HG03558 (cell line): ENCODE measurements at regions not wholly inside any gene's neighbourhood (a gene's known extent, or its start where the extent isn't known, plus 50 kb on each side); places are given as distances from the start of the nearest gene placed in this dataset.

ENCODE experiments used
- ATAC-seq: cut with Tn5 transposase; IDR thresholded peaks from one replicate; pipeline ENCODE4 v1.9.1; 2021; ENCODE audit warnings: moderate number of reproducible peaks; ENCODE audit not compliant: unreplicated experiment; ENCODE audit errors: extremely low read depth

DNA sequence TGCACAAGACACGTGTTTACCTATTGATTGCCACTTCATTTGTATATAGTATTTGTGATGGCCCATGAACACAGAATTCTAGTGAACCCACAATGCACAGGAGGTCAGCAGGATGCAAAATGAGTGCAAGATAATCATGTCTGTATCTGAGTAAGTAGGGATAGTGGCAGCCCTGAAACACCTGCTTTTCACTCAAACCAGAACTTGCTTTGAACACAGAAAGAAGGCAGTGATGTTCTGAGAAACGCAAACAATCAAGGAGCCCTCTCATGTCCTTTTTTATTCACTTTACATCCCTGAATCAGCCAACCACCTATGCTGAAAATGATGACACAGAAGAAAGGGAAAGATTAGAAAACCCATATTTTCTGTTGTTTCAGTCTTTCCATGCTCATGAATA lies 170.4 kb upstream of the AVPR1A start:
- ATAC-seq, result no peak

DNA sequence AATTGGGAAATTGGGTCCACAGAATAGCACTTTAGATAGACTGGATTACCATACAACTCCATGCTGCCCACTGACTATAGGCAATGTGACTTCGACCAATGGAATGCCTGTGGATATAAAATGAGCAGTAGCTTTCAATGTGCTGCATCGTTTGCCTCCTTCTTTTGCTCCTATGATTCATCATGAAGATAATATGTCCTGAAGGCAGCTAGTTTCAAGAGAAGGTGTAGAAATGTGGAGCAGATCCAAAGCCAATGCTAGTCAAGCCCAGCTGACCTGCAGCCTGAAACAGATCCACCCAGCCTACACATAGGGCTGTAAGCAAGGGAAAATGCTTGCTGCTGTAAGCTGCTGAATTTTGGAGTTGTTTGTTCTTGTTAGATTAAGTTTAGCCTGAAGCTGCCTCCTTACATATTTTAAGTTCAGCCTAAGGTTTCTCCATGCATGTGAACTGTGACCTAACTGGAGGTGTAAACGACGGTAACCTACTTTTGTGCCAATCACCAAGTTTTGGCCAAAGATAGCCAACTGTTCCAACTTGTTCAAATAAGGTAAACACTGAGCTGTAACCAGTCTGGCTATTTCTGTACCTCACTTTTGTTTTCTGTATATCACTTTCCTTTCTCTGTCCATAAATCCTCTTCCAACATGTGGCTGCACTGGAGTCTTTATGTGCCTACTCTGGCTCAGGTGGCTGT lies 169.1 kb upstream of the AVPR1A start:
- no peak for ATAC-seq

DNA sequence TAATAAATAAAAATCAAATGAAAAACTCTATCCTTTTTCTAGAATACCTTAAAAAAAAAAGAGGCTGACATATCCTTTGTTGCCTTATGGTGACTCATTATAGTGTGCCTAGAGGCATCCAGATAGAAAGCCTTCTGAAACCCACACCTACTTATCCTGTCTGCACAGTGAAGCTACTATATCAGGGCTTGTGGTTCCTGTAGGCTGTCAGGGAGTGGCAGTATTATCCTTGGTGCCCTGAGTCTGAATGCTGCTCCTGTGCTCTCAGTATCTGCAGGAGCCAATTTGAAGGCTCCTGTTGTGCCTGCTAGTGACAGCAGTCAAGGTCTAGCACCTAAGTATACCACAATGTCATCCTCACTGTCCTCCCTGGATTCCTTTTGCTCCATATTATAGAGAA lies 168.4 kb upstream of the AVPR1A start:
- ATAC-seq, result no peak

DNA sequence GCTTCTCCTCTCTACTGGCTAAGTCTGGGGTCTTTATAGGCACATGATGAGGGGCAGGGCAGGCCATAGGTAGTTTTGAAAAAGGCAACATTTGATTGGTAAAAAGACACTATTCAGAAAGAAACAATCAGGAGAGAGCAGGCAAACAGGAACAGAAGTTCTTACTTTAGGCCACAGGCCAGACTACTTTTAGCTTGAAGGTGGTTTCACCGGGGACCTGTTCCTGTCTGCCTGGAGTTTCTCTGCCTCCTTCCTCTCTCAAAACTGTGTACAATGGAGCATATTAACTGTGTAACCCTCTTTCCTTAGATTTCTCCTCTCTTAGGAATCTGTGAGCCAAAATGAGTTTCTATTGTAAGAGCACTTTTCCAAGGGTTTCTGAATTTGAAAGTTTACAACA lies 167.9 kb upstream of the AVPR1A start:
- no peak for ATAC-seq

DNA sequence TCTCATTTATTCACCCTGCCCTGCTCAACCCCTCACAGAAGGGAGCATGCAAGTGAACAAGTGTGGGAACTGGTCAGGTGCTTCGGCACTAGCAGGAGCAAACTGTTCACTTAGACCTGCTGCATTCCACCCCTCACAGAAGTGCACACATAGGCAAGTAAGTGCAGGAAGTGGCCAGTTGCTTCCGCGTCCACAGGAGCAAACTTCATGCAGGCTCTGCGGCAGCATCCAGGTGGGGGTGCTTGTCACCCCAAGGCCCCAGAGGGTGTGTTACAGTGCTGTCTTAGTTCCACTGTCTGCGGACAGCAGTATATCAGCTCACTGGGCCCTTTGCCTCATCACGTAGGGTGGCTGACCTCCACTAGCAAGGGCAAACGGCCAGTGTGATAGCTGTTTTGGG lies 167.3 kb upstream of the AVPR1A start:
- ATAC-seq, result no peak

DNA sequence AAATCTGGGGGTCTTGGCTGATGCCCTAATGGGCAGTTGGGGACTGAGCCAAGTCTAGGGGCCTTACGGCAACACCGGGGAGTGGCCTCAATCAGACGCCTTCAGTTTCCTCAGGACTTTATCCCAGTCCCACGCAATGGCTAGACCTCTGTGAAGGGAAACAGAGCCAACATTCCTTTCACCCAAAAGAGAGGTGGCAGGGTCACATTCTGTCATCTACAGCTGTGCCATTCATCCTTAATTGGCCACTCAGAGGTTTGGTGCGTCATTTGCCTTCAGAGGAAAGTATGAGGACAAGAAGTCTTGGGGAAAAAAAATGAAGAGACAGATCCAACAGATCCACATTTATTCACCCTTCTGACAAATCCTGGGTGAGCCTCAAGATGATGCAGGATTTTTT lies 166.9 kb upstream of the AVPR1A start:
- ATAC-seq, result no peak

DNA sequence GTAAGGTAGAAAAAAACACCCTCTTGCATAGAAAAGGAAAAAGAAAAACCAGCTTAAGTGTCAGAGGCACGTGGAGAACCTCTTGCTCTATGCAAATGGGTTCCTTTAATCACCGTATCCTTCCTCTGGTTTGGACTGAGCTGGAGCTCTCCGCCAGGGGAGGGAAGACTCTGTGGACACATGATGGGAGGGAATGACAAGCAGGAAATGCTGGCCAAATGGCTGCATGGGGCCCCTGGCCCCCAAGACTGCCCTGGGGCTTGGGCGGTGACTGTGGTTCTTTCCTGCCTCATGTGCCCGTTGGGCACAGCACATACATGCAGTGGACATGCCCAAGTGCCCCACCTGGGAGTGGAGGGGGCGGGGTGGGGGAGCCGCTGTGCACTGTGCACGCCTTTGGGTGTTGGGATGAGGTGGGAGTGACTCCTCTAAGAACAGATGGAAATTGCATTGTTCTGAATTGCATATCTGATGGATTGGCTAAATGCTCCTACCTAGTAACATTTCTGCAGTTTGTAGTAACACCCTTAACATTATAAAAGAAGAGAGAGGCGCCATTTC lies 166.4 kb upstream of the AVPR1A start:
- ATAC-seq, result no peak

DNA sequence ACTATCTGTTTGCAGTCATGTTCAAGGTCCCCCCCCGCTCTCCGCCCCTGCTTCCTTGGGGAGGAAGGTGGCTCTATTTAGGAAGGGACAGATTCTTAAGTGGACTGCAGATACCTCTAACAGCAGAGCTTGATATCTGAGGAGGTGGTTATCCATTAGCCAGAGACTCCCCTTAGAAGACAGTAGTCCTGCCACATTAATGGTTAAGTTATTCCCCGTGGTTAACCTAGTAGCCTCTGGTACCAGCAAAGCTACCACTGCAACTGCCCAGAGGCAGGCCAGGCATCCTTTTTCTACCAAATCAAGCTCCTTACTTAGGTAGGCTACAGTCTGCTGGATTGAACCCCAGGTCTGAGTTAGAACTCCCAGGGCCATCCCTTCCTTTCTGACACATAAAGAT lies 162.1 kb upstream of the AVPR1A start:
- peak; percentile 49 for ATAC-seq

DNA sequence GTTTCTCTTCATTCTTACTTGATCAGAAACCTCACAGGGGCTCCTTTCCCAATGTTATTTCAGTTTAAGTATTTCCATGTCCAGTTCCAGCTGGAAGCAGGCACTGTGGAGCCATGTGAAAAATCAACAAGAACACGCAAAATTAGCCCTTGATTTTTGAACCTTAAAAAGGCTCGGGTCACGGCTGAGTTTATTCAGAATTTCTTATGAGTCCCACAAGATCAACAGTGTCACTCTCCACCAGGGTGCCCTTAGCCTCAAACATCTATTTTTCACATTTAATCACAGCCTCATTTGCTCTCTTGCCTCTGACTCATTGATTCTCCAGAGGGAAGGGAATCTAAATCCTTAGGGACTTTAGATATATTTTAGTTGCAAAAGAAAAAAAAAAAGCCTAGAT lies 157.7 kb upstream of the AVPR1A start:
- ATAC-seq, result no peak

DNA sequence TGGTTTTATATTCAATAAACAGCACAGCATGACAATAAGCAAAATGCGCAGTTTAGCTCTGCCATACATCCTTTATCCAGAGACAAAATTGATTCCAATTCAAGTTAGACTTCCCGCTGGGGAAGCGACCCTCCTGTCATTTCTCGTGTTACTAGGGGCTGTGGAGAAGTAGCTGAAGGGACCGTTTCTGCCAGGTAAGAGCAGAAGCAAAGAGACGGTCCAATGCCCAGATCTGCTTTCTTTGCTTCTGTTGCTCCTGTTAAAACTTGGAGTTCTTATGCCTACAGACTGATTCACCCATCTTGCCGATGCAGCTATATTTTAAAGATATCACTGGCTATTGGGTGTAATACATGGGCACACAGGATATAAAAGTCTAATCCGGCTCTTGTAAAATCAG lies 156.8 kb upstream of the AVPR1A start:
- no peak for ATAC-seq

DNA sequence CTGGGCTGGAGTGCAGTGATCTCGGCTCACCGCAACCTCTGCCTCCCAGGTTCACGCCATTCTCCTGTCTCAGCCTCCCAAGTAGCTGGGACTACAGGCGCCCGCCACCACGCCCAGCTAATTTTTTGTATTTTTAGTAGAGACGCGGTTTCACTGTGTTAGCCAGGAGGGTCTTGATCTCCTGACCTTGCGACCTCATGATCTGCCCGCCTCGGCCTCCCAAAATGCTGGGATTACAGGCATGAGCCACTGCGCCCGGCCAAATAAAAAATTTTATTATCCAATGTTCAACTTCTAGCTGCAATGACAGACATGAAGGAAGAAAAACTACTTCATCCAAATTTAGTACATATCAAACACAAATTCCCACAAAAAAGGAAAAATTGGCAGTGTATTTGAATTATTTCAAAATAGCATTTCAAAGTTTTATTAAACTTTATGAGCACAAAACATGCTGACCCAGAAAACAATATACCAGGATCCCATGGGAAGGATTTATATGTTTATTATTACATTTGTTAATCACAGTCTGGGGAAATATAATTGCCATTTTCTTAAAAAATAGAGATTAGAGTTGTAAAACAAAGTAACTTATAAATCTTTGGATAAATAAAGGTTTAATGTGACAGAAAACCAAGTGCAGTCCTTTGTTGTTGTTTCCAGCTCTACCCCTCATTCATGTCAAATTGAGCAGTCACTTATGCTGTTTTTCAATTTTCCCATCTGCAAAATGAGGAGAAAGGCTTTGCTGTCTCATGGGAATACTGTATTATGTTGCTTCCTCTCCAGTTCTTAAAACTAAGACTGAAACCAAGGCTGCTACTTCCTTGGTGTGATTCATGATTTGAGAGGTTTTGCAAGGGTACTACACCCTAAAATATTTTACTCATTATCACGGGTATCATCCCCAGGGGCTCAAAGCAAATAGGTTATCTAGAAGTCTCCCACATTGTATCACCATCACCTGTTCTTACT lies 155.2 kb upstream of the AVPR1A start:
- no peak for ATAC-seq

DNA sequence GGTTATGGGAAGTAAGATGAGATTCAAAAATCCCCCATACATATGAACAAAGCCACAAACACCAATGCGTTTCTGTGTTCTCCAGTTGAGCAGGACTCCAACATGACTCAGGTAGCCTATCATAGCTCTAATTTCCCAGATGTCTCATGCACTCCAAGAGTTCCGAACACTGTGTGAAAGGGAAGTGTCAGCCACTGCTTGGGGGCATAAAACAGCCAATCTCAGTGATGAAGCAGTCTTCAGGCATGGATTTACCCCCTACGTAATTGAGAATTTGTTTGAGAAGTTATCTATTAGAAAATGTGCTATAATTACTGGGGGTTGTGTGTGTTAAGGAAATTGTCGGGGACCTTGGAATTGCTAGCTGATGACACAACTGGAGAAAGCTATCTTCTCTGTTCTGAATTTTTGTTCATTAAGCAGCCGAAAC lies 153.9 kb upstream of the AVPR1A start:
- no peak for ATAC-seq

DNA sequence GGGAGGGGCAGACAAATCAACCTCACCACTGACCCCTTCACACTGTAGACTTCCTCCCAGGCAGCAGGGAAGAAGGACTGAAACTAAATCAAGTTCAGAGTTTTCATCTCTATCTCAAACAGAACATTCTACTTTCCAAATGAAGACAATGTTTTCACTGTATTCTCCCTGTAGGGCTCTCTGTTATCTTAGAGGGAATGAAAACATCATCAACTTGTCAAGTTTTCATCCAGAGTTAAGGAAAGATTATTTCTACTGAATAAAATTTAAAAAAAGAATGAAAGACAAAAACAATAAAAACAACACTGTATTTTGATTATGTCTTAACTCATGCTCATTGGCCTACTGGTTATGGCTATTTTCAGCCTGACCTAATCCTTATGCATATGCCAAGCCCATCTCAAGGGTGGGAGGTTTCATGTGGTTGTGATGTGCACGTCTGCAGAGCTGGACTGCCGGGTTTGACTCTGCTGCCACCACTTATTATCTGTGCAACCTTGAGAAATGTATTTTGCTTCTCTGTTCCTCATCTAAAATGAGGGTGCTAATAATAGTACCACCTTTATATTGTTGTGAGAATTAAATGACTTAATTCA lies 152.0 kb upstream of the AVPR1A start:
- no peak for ATAC-seq

DNA sequence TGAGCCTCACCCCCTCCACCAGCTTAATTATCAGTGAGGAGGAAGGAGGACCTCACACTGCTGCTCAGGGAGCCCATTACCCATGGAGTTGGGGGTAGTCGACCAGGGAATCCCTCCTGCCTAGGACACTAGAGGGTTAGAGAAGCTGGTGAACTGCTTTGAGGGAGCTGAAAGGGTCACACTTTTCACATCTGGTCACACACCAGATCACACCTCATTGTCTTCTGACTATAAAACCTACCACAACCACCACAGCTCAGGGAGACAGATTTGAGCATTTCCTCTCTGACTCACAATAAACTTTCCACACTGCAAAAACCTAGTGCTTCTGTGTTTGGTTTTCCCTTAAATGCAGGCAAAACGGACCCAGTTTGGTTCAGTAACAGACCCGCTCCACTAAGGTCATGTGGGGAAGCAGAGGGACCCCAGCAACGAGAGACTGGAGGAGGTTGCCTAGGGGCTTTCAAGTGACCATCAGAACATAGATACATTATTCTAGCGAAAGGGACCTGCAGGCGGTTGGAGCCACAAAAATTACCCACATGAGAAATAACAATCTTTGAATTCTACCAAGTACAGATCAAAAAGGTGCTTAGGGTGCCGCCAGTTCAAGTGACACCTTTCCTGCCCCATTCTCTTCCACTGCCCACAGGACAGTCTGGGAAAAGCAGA lies 151.4 kb upstream of the AVPR1A start:
- ATAC-seq, result peak; percentile 51

DNA sequence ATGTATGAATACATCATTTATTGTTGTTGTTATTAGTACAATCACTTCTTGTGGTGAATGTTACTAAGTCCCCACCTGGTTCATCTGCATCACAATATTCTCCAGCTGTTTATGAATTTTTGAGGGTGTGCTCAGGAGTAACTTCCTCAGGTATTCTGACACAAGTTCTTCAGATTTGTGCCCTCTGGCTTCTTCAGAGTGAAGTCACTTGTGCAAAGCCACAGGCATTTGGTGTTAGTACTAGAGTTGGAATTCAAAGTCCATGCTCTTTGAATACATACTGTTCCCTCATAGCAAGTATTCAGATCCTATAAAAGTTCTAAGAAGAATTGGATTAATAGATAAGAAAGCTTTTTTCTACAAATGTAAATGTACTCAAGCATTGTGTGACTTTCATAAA lies 150.3 kb upstream of the AVPR1A start:
- no peak for ATAC-seq

DNA sequence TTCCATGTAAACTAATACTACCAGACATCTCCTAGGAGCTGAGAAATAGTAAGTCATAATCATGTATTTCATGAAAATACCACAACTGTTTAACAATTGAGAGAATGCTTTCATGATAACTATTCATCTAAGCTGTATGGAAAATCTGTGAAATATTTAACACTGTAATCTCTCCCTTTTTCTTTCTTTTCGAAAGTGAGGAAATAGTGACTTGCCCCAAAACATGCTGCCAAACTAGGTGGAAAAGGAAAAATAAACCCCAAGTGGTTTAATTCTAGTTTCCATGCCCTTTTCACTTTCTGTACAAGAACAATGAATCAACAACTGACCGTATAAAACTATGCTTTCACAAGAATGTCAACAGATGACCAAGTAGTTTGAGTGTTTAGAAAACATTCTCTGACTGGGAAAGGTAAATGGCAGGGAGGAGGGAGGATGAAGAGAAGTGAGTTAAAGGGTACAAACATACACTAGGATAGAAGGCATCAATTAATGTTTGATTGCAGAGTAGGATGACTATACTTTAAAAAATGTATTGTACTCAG lies 147.5 kb upstream of the AVPR1A start:
- ATAC-seq, result no peak

DNA sequence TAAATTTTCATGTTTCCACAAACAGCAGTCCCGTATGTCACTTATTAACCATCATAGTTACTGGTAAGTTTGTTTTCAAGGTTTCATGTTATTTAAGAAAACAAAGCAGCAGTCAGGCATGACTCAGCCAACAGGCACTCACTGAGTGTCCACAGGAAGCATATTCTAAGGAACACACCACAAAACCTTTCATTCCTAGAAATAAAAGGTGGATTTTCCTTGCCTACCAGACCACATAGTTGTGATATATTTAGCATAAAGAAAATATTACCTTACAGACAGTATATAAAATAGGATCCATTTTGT lies 143.3 kb upstream of the AVPR1A start:
- ATAC-seq, result peak; percentile 77

DNA sequence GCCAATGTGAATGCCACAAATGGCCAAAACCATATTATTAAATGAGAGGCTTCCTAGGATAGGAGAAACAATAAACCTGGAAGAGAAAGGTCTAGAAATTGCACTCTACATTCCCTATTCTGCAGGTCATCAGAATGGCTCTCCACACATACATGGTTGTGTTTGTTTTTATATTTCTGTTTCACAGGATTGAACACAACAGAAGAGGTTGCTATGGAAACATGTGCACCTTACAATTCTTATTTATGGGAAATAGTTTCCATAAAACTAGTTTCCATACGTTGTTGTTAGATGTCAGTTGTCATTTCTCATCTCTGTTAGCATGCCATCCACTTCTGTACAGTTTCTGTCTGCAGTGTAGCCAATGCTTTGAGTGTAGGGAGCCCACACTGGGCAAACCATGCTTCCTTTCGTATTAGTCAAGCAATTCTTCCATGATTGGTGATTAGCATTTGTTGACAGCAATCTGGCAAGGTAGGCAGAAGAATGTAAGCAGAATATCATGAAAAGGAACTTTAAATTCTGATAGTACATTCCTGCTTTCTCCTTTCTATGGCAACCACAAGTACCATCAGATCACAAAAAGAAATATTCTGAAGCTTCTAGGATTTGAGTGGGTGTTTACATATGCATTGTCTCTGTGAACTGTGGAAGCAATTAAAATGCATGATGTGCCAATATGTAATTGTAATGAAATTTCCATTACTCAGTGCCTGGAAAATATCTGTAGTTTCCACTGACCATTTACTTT lies 141.6 kb upstream of the AVPR1A start:
- ATAC-seq, result no peak

DNA sequence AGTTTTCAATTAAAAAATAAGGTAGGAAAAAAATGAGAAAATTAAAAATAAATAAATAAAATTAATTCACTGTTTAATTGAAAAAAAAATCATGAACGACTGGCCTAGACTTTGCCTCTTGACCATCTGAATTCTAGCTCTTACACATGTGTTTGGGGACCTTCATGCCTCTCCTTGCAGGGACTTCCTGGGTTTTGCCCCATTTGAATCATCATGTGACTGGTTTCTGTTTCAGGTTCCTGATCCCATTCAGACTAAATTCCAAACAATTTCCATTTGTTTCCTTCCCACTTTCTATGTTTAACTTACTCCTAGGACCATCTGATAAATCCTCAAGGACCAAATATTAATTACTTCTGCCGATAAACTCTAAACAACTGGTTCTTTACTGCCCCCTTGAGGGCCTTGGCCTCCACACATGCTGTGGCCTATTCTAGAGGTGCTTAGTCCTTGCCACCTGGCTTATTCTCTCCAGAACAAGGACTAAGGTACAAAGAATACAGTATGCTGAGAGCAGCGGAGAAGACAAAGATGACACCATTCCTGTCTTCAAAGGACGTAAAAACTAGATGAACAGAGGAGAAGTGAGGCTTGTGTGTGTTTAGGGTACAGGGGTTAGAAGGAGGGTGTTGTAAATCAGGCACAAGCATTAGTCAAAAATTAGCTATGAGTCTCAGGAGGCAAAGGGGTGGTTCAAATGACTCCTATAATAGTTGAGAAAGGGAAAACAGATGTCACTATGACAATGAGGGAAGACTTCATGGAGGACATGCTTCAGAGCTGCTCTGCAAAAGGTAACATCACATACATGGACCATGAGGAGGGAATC lies 125.8 kb upstream of the AVPR1A start:
- ATAC-seq, result peak; percentile 63
